ENCODE measurements at regions not wholly inside any gene's neighbourhood (a gene's known extent, or its start where the extent isn't known, plus 50 kb on each side); places are given as distances from the start of the nearest gene placed in this dataset.
A peak's percentile ranks its signal among the peaks of the same experiment; 100 is the strongest.

- Histone ChIP-seq H2BK12ac (ENCODE audit: low read depth, low read length) (peak overlapping the region; percentile 60; the same call in 1 of the 2 replicates), H3K23me2 (ENCODE audit: low read depth, low read length) (no peaks in the 10 kb centered on the region), H3K56ac (replicated peaks; ENCODE audit: insufficient read length, low read depth, low read length) (no peak overlapping the region), H4K5ac (ENCODE audit: insufficient read length, low read depth, low read length) (no peak overlapping the region), H3K14ac (ENCODE audit: insufficient read length) (peak overlapping the region; percentile 52), H2BK5ac (ENCODE audit: low read depth, low read length) (peak overlapping the region; percentile 66; the same call in 1 of the 2 replicates), H3K79me1 (ENCODE audit: low read depth, low read length) (no peaks in the 10 kb centered on the region), H3K4me1 (replicated peaks in 1 of 4; ENCODE audit: control insufficient read depth in 3 of 4, insufficient read depth in 4 of 4, low read length in 3 of 4) (peaks cover 0 to 5% (median 2%) of the 10 kb centered on the region in 4 experiments; a peak in 3 of 7 replicates), H3K9ac (replicated peaks in 1 of 4; ENCODE audit: extremely low read depth in 1 of 4, low read depth in 3 of 4, low read length in 3 of 4) (no peak overlapping the region), H3K23ac (ENCODE audit: insufficient read length) (no peak overlapping the region), H2BK120ac (replicated peaks; ENCODE audit: low read depth, low read length) (peak overlapping the region; percentile 64), H4K91ac (replicated peaks; ENCODE audit: insufficient read length, low read length) (no peak overlapping the region), H3K18ac (ENCODE audit: extremely low read depth, low read length) (peak overlapping the region; percentile 19), H4K8ac (ENCODE audit: extremely low read depth, insufficient read depth, low read length) (no peak overlapping the region), H3K9me3 (ENCODE audit: insufficient read depth in 2 of 2, low read depth in 1 of 2, low read length in 1 of 2) (peaks cover 2 to 7% of the 10 kb centered on the region in 2 experiments; a peak in 2 of 4 replicates), H4K20me1 (replicated peaks in 1 of 2; ENCODE audit: control insufficient read depth in 1 of 2, insufficient read depth in 2 of 2, low read length in 2 of 2) (no peaks in the 10 kb centered on the region), H3K36me3 (ENCODE audit: control insufficient read depth in 2 of 4, insufficient read depth in 4 of 4, low read length in 3 of 4) (no peaks in the 10 kb centered on the region; a peak in 1 of 8 replicates), H2AK5ac (ENCODE audit: low read depth, low read length) (no peak overlapping the region), H3K79me2 (ENCODE audit: control insufficient read depth in 1 of 2, insufficient read depth in 2 of 2, low read length in 2 of 2) (no peaks in the 10 kb centered on the region), H2BK15ac (ENCODE audit: low read length) (no peak overlapping the region), H3K4me2 (ENCODE audit: insufficient read depth in 1 of 2, low read depth in 2 of 2, low read length in 2 of 2) (no peak overlapping the region), H3K27me3 (replicated peaks in 1 of 4; ENCODE audit: control insufficient read depth in 3 of 4, extremely low read depth in 1 of 4, insufficient read depth in 3 of 4, low read length in 3 of 4) (no peaks in the 10 kb centered on the region), H3K4ac (replicated peaks; ENCODE audit: insufficient read length, low read depth, low read length) (no peak overlapping the region), H3K4me3 (ENCODE audit: extremely low read depth in 1 of 4, insufficient read depth in 2 of 4, low read depth in 3 of 4, low read length in 4 of 4) (no peak overlapping the region), H2BK20ac (ENCODE audit: low read length) (peak overlapping the region; percentile 18; the same call in 1 of the 2 replicates), H2AFZ (ENCODE audit: low read length) (peak overlapping the region; percentile 58; the same call in 1 of the 2 replicates), H3K27ac (ENCODE audit: low read depth, low read length) (no peak overlapping the region)
- FAIRE-seq (no peak), DNase-seq (ENCODE audit: low read depth in 1 of 2, low spot score in 2 of 2) (no peak)
- POLR2A ChIA-PET (ENCODE audit: partially characterized antibody) = interaction anchor here (0.6 kb wide), 1 partner anchor 247 kb away, joined by 3 read pairs; the partner anchor contains the start of gene TPK1
- CTCF ChIA-PET (ENCODE audit: partially characterized antibody) = interaction anchor here (0.7 to 1.2 kb wide), 3 partner anchors 10 to 25 kb away, joined by 3 to 4 read pairs (median 3); no protein-coding TSS in a partner anchor
- 90% methylated on average over 6 of the region's 6 CpGs; no CpG with 5 or more reads in 1 of the 2 experiments for WGBS, 2 experiments (ENCODE audit: extremely low coverage in 1 of 2, insufficient coverage in 1 of 2, insufficient read length in 1 of 2, insufficient replicate concordance in 2 of 2, low coverage in 1 of 2, low lambda C conversion rate in 2 of 2, missing lambda C conversion rate in 1 of 2)
Observed at GRCh38 chr7:145082366-145083161, 246.7 kb upstream of the TPK1 start.
